Aorta (tissue), 5 donors: ENCODE measurements at regions not wholly inside any gene's neighbourhood (a gene's known extent, or its start where the extent isn't known, plus 50 kb on each side); places are given as distances from the start of the nearest gene placed in this dataset.

Experiments
- ATAC-seq: fragments of 200-7000 bp; cut with Tn5 transposase; one replicate; pipeline ENCODE4 v1.9.1; 2022; ENCODE audit warnings: moderate library complexity; ENCODE audit not compliant: low FRiP score
- DNase-seq, 2 donors: peaks; one replicate each; pipeline ENCODE4 v3.0.0-alpha.2; 2020
- H3K27ac ChIP-seq, 2 donors: one replicate each; pipeline ENCODE4 v1.5.1; 2013; ENCODE audit warnings: low read length in 2 of 2, mild to moderate bottlenecking in 2 of 2, moderate library complexity in 2 of 2, control low read depth in 1 of 2, inconsistent platforms in 1 of 2, low read depth in 1 of 2
- H3K27me3 ChIP-seq, 2 donors: one replicate each; pipeline ENCODE4 v1.6.1; 2013; ENCODE audit warnings: control low read depth in 1 of 2, low read length in 1 of 2, mild to moderate bottlenecking in 1 of 2, moderate library complexity in 1 of 2; ENCODE audit not compliant: insufficient read depth in 2 of 2, control insufficient read depth in 1 of 2
- H3K36me3 ChIP-seq, 2 donors: one replicate each; pipeline ENCODE4 v1.6.1; 2013; ENCODE audit warnings: control low read depth in 1 of 2, low read length in 1 of 2, mild to moderate bottlenecking in 1 of 2; ENCODE audit not compliant: insufficient read depth in 2 of 2, control insufficient read depth in 1 of 2
- H3K4me1 ChIP-seq, 2 donors: one replicate each; pipeline ENCODE4 v1.6.1; 2013; ENCODE audit warnings: low read length in 2 of 2, control low read depth in 1 of 2, mild to moderate bottlenecking in 1 of 2, moderate library complexity in 1 of 2; ENCODE audit not compliant: insufficient read depth in 2 of 2, control insufficient read depth in 1 of 2
- H3K4me3 ChIP-seq, 2 donors: one replicate each; pipeline ENCODE4 v1.5.1; 2013; ENCODE audit warnings: low read length in 2 of 2, control low read depth in 1 of 2, mild to moderate bottlenecking in 1 of 2
- H3K9me3 ChIP-seq: one replicate; pipeline ENCODE4 v1.6.1; 2013; ENCODE audit warnings: mild to moderate bottlenecking, low read length; ENCODE audit not compliant: control insufficient read depth
- WGBS, 2 donors: extraction: QIAGEN DNeasy Blood & Tissue Kit; methylation state at CpG; one replicate each; pipeline ENCODE4 v1.1.7; 2013; 5-methylcytosine and 5-hydroxymethylcytosine counted together
- intact Hi-C, 2 donors: fragments of 100-400 bp; cut with DNase I; formaldehyde crosslinking; loops; one replicate each; pipeline versions ENCODE4 v1.14.2 to v1.15.0; 2022
- donor health status: healthy with polysubstance abuse.
- donor health status: Bipolar disorder and iron deficiency.
- donor health status: DM: no; HTN: no; CAD: no.
- donor health status: DM: no; HTN: no; CAD: no.
- donor health status: DM: yes; HTN: yes; CAD: no.

- ATAC-seq (no peak), DNase-seq (no peak)
- Histone ChIP-seq H3K27me3 (no peaks in the 10 kb centered on the region), H3K9me3 (no peaks in the 10 kb centered on the region), H3K27ac (no peak overlapping the region), H3K4me3 (no peak overlapping the region), H3K36me3 (no peaks in the 10 kb centered on the region), H3K4me1 (no peaks in the 10 kb centered on the region)
- 86 to 87% methylated on average over 3 of the region's 3 CpGs for WGBS, 2 donors
- intact Hi-C loops, result no loop called here
These were observed 183.1 kb downstream of the SALL1 start for GRCh38 chr16:50967827-50968612.

GRCh38 chr16:50964491-50964890 is 186.6 kb downstream of the SALL1 start:
- H3K4me3 ChIP-seq, result no peak overlapping the region
- H3K36me3 ChIP-seq, result no peaks in the 10 kb centered on the region
- H3K4me1 ChIP-seq, result no peaks in the 10 kb centered on the region
- ATAC-seq (no peak), DNase-seq (no peak)
- H3K27me3 ChIP-seq, result no peaks in the 10 kb centered on the region
- intact Hi-C loops, result no loop called here
- 79 to 90% methylated on average over 1 of the region's 1 CpG for WGBS, 2 donors
- H3K9me3 ChIP-seq, result no peaks in the 10 kb centered on the region
- no peak overlapping the region for H3K27ac ChIP-seq

DNA sequence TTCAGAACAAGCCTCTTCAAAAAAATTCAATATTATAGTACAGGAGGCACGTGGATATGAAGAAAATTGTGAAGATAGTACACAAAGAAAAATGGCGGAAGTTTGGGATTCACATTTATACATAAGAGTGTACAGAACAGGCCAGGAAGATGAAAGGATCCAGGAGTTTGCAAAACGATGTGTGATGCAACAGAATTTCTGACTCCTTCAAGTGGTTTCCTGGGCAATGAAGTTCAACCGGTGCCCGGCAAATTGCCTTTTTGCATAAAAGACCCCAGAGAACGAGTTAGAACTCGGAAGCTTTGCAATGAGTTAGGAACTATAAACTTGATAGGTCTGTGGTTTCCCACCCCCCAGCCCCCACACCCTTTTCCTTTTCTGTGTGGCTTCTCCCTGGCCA is 189.1 kb downstream of the SALL1 start:
- Histone ChIP-seq H3K27me3 (no peaks in the 10 kb centered on the region), H3K4me3 (no peak overlapping the region), H3K9me3 (no peaks in the 10 kb centered on the region), H3K36me3 (no peaks in the 10 kb centered on the region), H3K4me1 (no peaks in the 10 kb centered on the region), H3K27ac (no peak overlapping the region)
- DNase-seq (no peak), ATAC-seq (no peak)
- 75 to 83% methylated on average over 7 of the region's 7 CpGs for WGBS, 2 donors
- intact Hi-C loops, result no loop called here

GRCh38 chr16:50960517-50961202 is 190.4 kb downstream of the SALL1 start:
- Histone ChIP-seq H3K36me3 (no peaks in the 10 kb centered on the region), H3K27ac (no peak overlapping the region), H3K4me3 (no peak overlapping the region), H3K27me3 (no peaks in the 10 kb centered on the region), H3K4me1 (no peaks in the 10 kb centered on the region), H3K9me3 (no peaks in the 10 kb centered on the region)
- ATAC-seq (peak; percentile 29), DNase-seq (no peak)
- WGBS, 2 donors, result 3 to 12% methylated on average over 2 of the region's 2 CpGs
- intact Hi-C loops, result no loop called here

- intact Hi-C loops, result no loop called here
- H3K27me3 ChIP-seq, result no peaks in the 10 kb centered on the region
- H3K27ac ChIP-seq, result no peak overlapping the region
- DNase-seq (no peak), ATAC-seq (no peak)
- no peaks in the 10 kb centered on the region for H3K9me3 ChIP-seq
- H3K4me3 ChIP-seq, result no peak overlapping the region
- 88 to 92% methylated on average over 4 of the region's 4 CpGs for WGBS, 2 donors
- H3K36me3 ChIP-seq, result no peaks in the 10 kb centered on the region
- H3K4me1 ChIP-seq, result no peaks in the 10 kb centered on the region
These were observed 194.0 kb downstream of the SALL1 start for GRCh38 chr16:50957056-50957455.

DNA sequence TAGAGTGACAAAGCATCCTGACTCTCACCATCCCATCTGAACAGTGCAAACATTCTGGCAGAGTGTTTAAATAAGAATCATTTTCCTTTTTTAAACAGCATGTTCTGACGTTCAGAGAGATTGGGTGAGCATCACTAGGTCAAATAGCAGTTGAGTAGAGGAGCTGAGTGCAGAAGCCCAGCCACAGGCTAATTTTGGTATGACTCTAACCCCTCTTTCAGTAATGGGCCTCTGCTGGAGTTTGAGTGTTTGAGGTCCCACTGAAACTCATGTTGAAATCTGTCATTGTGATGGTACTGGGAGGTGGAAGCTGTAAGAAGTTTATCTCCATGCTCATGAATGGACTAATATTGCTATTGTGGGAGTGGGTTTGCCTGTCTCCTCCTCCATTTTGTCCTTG is 194.4 kb downstream of the SALL1 start:
- intact Hi-C loops, result no loop called here
- Histone ChIP-seq H3K27ac (no peak overlapping the region), H3K36me3 (no peaks in the 10 kb centered on the region), H3K9me3 (no peaks in the 10 kb centered on the region), H3K4me1 (no peaks in the 10 kb centered on the region), H3K27me3 (no peaks in the 10 kb centered on the region), H3K4me3 (no peak overlapping the region)
- DNase-seq (no peak), ATAC-seq (no peak)
- 16 to 25% methylated on average over 1 of the region's 1 CpG for WGBS, 2 donors

DNA sequence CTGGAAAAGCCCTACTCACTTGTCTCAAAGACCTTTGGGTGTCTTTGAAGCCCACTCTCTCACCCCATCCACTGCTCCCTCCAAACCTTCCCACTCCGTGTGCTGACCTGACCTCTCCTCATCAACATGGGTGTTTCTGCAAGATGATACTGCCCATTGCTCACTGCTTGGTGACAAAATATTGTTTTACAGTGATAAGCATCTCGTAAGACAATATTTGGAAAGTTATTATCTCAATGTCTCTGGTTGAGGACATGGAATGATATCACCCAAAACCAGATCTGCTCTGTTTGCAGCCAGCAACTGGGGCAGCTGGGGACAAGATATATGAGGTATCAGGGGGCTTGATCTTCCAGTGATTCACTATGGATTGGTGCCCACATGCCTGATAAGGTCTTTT is 195.8 kb downstream of the SALL1 start:
- 15 to 17% methylated on average over 2 of the region's 2 CpGs for WGBS, 2 donors
- no peaks in the 10 kb centered on the region for H3K27me3 ChIP-seq
- no peak for ATAC-seq
- H3K27ac ChIP-seq, result no peak overlapping the region
- H3K36me3 ChIP-seq, result no peaks in the 10 kb centered on the region
- peaks cover 1% of the 10 kb centered on the region for H3K9me3 ChIP-seq
- no peak for DNase-seq
- no peak overlapping the region for H3K4me3 ChIP-seq
- intact Hi-C loops, result no loop called here
- H3K4me1 ChIP-seq, result no peaks in the 10 kb centered on the region

GRCh38 chr16:50954469-50954868 is 196.6 kb downstream of the SALL1 start:
- Histone ChIP-seq H3K27ac (no peak overlapping the region), H3K4me1 (no peaks in the 10 kb centered on the region), H3K27me3 (no peaks in the 10 kb centered on the region), H3K4me3 (no peak overlapping the region), H3K36me3 (no peaks in the 10 kb centered on the region), H3K9me3 (peaks cover 2% of the 10 kb centered on the region)
- 68 to 72% methylated on average over 9 of the region's 9 CpGs for WGBS, 2 donors
- DNase-seq, result no peak
- intact Hi-C loops, result no loop called here
- ATAC-seq, result no peak

GRCh38 chr16:50953290-50953689 is 197.8 kb downstream of the SALL1 start:
- Histone ChIP-seq H3K4me3 (no peak overlapping the region), H3K27ac (no peak overlapping the region), H3K4me1 (no peaks in the 10 kb centered on the region), H3K27me3 (no peaks in the 10 kb centered on the region), H3K9me3 (peaks cover 2% of the 10 kb centered on the region), H3K36me3 (no peaks in the 10 kb centered on the region)
- ATAC-seq (no peak), DNase-seq (no peak)
- 72 to 86% methylated on average over 2 of the region's 2 CpGs for WGBS, 2 donors
- intact Hi-C loops, result no loop called here
